Heart right ventricle (tissue), 16 donors: ENCODE measurements at regions not wholly inside any gene's neighbourhood (a gene's known extent, or its start where the extent isn't known, plus 50 kb on each side); places are given as distances from the start of the nearest gene placed in this dataset.
"Not testable (repeated sequence)": the region's sequence is repeated elsewhere in the genome, so short reads cannot be mapped to it uniquely, and the experiment has no call there.

Experiments used
- ATAC-seq, 8 donors: fragments of 200-7000 bp; cut with Tn5 transposase; one replicate each; pipeline ENCODE4 v1.9.1; 2020; ENCODE audit warnings: mild to moderate bottlenecking in 8 of 8, moderate library complexity in 8 of 8, moderate number of reproducible peaks in 1 of 8
- DNase-seq, 2 donors: peaks; one replicate each; pipeline ENCODE4 v3.0.0-alpha.2; 2020
- H3K27ac ChIP-seq, 10 donors: fragments of 200-600 bp; sonication (generic) in 2 of 10; one replicate each; pipeline versions ENCODE4 v1.5.0 to v1.8.0; 2020 to 2022; ENCODE audit warnings: mild to moderate bottlenecking in 3 of 10
- H3K27me3 ChIP-seq, 7 donors: fragments of 200-600 bp; one replicate each; pipeline ENCODE4 v1.8.0; 2021 to 2022; ENCODE audit warnings: mild to moderate bottlenecking in 2 of 7
- H3K36me3 ChIP-seq, 9 donors: fragments of 200-600 bp; sonication (generic) in 1 of 9; one replicate each; pipeline versions ENCODE4 v1.5.0 to v1.8.0; 2020 to 2022; ENCODE audit warnings: mild to moderate bottlenecking in 2 of 9
- H3K4me1 ChIP-seq, 9 donors: fragments of 200-600 bp; sonication (generic) in 1 of 9; one replicate each; pipeline versions ENCODE4 v1.5.0 to v1.8.0; 2020 to 2022; ENCODE audit warnings: mild to moderate bottlenecking in 4 of 9
- H3K4me3 ChIP-seq, 10 donors: fragments of 200-600 bp; sonication (generic) in 2 of 10; one replicate each; pipeline versions ENCODE4 v1.5.0 to v1.8.0; 2020 to 2022; ENCODE audit warnings: mild to moderate bottlenecking in 7 of 10, moderate library complexity in 2 of 10
- H3K9me3 ChIP-seq, 11 donors: fragments of 200-600 bp in 10 of 11; sonication (generic) in 2 of 11; one replicate each; pipeline versions ENCODE4 v1.5.0 to v1.8.0; 2013 to 2022; ENCODE audit warnings: mild to moderate bottlenecking in 2 of 11, control low read depth in 1 of 11, moderate library complexity in 1 of 11
- CTCF ChIP-seq, 9 donors: fragments of 200-600 bp; sonication (generic) in 2 of 9; IDR thresholded peaks; one replicate each; pipeline versions ENCODE4 v1.5.0 to v1.8.0; 2021 to 2022; ENCODE audit warnings: antibody characterized with exemption in 9 of 9, mild to moderate bottlenecking in 5 of 9, moderate library complexity in 1 of 9
- WGBS, 2 donors: extraction: QIAGEN DNeasy Blood & Tissue Kit; methylation state at CpG; one replicate each; pipeline ENCODE4 v1.1.7; 2013; ENCODE audit warnings: inconsistent platforms in 1 of 2; 5-methylcytosine and 5-hydroxymethylcytosine counted together
- intact Hi-C, 10 donors: fragments of 100-400 bp; cut with DNase I; formaldehyde crosslinking; loops; one replicate each; pipeline versions ENCODE4 v1.11.1 to v1.14.2; 2022
- donor health status: Arrhythmogenic right ventricular cardiomyopathy.
- donor health status: ischemic (EF 13 %, LVEDD 7.1; RV severe dilation, severe dysfunction).
- donor health status: healthy with polysubstance abuse.
- donor health status: DM: no; HTN: yes; CAD: no.
- donor health status: DM: no; HTN: no; CAD: no.
- donor health status: ischemic (EF 25% LVEDD 6.9; RV normal size, moderate dysfunction).
- donor health status: ischemic (EF 25% LVEDD 5.7; RV mildly dilated, moderate dysfunction).
- donor health status: healthy.
- donor health status: DM: yes; HTN: yes; CAD: no.
- donor health status: Ischemic cardiomyopathy.
- donor health status: ischemic (EF 35%, LVEDD 5.7; RV mildly dilated, moderate dysfunction).
- donor health status: nonischemic (EF 11% LVEDD 7.7; RV severe dilation, severe dysfunction).
- donor health status: DM: yes; HTN: yes; CAD: no.
- donor health status: PGD.
- donor health status: ischemic (EF 29% LVEDD 5.4; RV normal size, mild dysfunction).
- donor health status: nonischemic (EF 23%, LVEDD 6.1; RV moderate dilation, normal function).

GRCh38 chr12:84470361-84470760 is 442.2 kb downstream of the SLC6A15 start:
- Histone ChIP-seq H3K36me3 (no peaks in the 10 kb centered on the region), H3K4me3 (no peak overlapping the region), H3K27me3 (no peaks in the 10 kb centered on the region), H3K27ac (no peak overlapping the region), H3K9me3 (no peaks in the 10 kb centered on the region), H3K4me1 (no peaks in the 10 kb centered on the region)
- no peak for ATAC-seq
- DNase-seq = no peak
- no peak for TF ChIP-seq CTCF (IDR thresholded peaks at IDR 0.05)
- intact Hi-C loops = no loop called here

- Histone ChIP-seq H3K9me3 (no peaks in the 10 kb centered on the region), H3K27me3 (no peaks in the 10 kb centered on the region), H3K36me3 (no peaks in the 10 kb centered on the region), H3K4me3 (no peak overlapping the region), H3K27ac (no peak overlapping the region), H3K4me1 (no peaks in the 10 kb centered on the region)
- 54 to 68% methylated on average over 5 of the region's 5 CpGs for WGBS, 2 donors
- ATAC-seq (no peak), DNase-seq (no peak)
- intact Hi-C loops = no loop called here
- TF ChIP-seq CTCF (IDR thresholded peaks at IDR 0.05) = no peak
Observed at GRCh38 chr12:84464616-84465015, 448.0 kb downstream of the SLC6A15 start.

GRCh38 chr12:84463741-84464495 is 448.7 kb downstream of the SLC6A15 start:
- Histone ChIP-seq H3K9me3 (no peaks in the 10 kb centered on the region), H3K27me3 (no peaks in the 10 kb centered on the region), H3K27ac (no peak overlapping the region), H3K36me3 (no peaks in the 10 kb centered on the region), H3K4me3 (no peak overlapping the region), H3K4me1 (no peaks in the 10 kb centered on the region)
- TF ChIP-seq CTCF (IDR thresholded peaks at IDR 0.05) = no peak
- 42 to 62% methylated on average over 2 of the region's 2 CpGs for WGBS, 2 donors
- DNase-seq (no peak), ATAC-seq (no peak)
- intact Hi-C loops = no loop called here

- ATAC-seq = no peak
- DNase-seq = no peak
- WGBS, 2 donors = 60 to 75% methylated on average over 2 of the region's 2 CpGs
- Histone ChIP-seq H3K9me3 (no peaks in the 10 kb centered on the region), H3K27me3 (no peaks in the 10 kb centered on the region), H3K36me3 (no peaks in the 10 kb centered on the region), H3K27ac (no peak overlapping the region), H3K4me3 (no peak overlapping the region), H3K4me1 (no peaks in the 10 kb centered on the region)
- intact Hi-C loops = no loop called here
- TF ChIP-seq CTCF (IDR thresholded peaks at IDR 0.05) = no peak
Observed at GRCh38 chr12:84455598-84455997, 457.0 kb downstream of the SLC6A15 start.

GRCh38 chr12:84446478-84446877 is 466.1 kb downstream of the SLC6A15 start:
- DNase-seq, H3K4me1 ChIP-seq, H3K27ac ChIP-seq, H3K36me3 ChIP-seq, H3K4me3 ChIP-seq, intact Hi-C loops, H3K27me3 ChIP-seq, ATAC-seq: not testable (repeated sequence)
- peaks cover 0 to 11% (median 0%) of the 10 kb centered on the region in 11 donors for H3K9me3 ChIP-seq
- 53 to 57% methylated on average over 3 of the region's 3 CpGs for WGBS, 2 donors
